ENCODE measurements at regions not wholly inside any gene's neighbourhood (a gene's known extent, or its start where the extent isn't known, plus 50 kb on each side); places are given as distances from the start of the nearest gene placed in this dataset.

DNA sequence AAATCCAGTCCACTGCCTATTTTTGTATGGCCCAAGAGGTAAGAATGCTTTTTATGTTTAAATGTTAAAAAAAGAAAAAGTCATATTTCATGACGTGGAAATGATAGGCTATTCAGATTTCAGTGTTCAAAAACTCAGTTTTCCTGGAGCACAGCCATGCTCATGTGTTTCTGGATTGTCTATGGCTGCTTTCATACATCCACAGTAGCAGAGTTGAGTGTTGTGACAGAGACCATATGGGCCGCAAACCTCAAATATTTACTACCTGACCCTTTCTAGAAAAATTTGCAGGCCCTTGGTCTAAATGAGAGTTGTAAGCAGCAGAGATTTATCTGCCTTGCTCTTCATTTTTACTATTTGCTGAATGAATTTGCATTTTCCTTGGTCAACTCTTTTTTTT, 264.1 kb downstream of the CBLN1 start:
- Histone ChIP-seq H3K9me3 (ENCODE audit: control insufficient read depth in 4 of 4, low read length in 3 of 4) (no peaks in the 10 kb centered on the region), H3K4me3 (ENCODE audit: low read depth in 1 of 3, low read length in 3 of 3) (no peak overlapping the region), H3K9ac (ENCODE audit: low read depth in 1 of 2, low read length in 2 of 2) (no peak overlapping the region), H3K27ac (ENCODE audit: low read depth in 1 of 2, low read length in 2 of 2) (no peak overlapping the region), H3K36me3 (ENCODE audit: control insufficient read depth in 4 of 4, insufficient read depth in 3 of 4, low read depth in 1 of 4, low read length in 3 of 4) (no peaks in the 10 kb centered on the region), H3K4me1 (ENCODE audit: control insufficient read depth in 4 of 4, insufficient read depth in 4 of 4, low read length in 3 of 4) (no peaks in the 10 kb centered on the region), H3K27me3 (ENCODE audit: control insufficient read depth in 4 of 4, insufficient read depth in 4 of 4, low read length in 3 of 4) (peaks cover 0 to 3% (median 0%) of the 10 kb centered on the region in 4 donors)
- no peak for DNase-seq (ENCODE audit: low spot score)
- 48% methylated on average over 2 of the region's 2 CpGs for WGBS
- TF ChIP-seq FOXA2 (IDR thresholded peaks at IDR 0.05) (no peak), RXRA (IDR thresholded peaks at IDR 0.05) (no peak), TAF1 (conservative IDR thresholded peaks at IDR 0.05) (no peak), JUND (IDR thresholded peaks at IDR 0.05) (no peak), EGR1 (IDR thresholded peaks at IDR 0.05; ENCODE audit: low read depth in 2 of 2) (no peak), SP1 (IDR thresholded peaks at IDR 0.05) (no peak), GABPA (IDR thresholded peaks at IDR 0.05 in 1 of 2, conservative IDR thresholded peaks at IDR 0.05 in 1 of 2) (no peak)
- TF ChIP-seq, protein P1, sequence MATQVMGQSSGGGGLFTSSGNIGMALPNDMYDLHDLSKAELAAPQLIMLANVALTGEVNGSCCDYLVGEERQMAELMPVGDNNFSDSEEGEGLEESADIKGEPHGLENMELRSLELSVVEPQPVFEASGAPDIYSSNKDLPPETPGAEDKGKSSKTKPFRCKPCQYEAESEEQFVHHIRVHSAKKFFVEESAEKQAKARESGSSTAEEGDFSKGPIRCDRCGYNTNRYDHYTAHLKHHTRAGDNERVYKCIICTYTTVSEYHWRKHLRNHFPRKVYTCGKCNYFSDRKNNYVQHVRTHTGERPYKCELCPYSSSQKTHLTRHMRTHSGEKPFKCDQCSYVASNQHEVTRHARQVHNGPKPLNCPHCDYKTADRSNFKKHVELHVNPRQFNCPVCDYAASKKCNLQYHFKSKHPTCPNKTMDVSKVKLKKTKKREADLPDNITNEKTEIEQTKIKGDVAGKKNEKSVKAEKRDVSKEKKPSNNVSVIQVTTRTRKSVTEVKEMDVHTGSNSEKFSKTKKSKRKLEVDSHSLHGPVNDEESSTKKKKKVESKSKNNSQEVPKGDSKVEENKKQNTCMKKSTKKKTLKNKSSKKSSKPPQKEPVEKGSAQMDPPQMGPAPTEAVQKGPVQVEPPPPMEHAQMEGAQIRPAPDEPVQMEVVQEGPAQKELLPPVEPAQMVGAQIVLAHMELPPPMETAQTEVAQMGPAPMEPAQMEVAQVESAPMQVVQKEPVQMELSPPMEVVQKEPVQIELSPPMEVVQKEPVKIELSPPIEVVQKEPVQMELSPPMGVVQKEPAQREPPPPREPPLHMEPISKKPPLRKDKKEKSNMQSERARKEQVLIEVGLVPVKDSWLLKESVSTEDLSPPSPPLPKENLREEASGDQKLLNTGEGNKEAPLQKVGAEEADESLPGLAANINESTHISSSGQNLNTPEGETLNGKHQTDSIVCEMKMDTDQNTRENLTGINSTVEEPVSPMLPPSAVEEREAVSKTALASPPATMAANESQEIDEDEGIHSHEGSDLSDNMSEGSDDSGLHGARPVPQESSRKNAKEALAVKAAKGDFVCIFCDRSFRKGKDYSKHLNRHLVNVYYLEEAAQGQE (IDR thresholded peaks at IDR 0.05) = no peak

DNA sequence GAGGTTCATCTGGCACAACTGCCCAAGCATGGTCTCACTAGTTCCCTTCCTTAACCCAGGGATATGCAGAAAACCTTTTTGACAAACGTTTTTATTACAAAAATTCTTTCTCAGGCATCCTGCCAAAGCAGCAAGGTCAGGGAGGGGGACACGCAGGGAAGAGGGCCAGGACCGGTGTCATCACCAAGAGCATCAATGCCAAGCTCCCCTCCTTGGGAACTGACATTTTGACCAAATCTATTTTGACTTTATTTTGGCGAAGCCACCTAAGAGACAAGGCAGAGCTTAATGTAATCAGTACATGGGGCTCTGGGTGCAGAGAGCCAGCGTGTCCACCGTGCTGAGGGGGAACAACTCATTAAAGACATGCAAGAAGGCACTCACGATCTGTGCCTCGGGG, 265.2 kb downstream of the CBLN1 start:
- Histone ChIP-seq H3K9ac (ENCODE audit: low read depth in 1 of 2, low read length in 2 of 2) (no peak overlapping the region), H3K4me3 (ENCODE audit: low read depth in 1 of 3, low read length in 3 of 3) (no peak overlapping the region), H3K4me1 (ENCODE audit: control insufficient read depth in 4 of 4, insufficient read depth in 4 of 4, low read length in 3 of 4) (no peaks in the 10 kb centered on the region), H3K27me3 (ENCODE audit: control insufficient read depth in 4 of 4, insufficient read depth in 4 of 4, low read length in 3 of 4) (peaks cover 0 to 3% (median 0%) of the 10 kb centered on the region in 4 donors), H3K9me3 (ENCODE audit: control insufficient read depth in 4 of 4, low read length in 3 of 4) (no peaks in the 10 kb centered on the region), H3K36me3 (ENCODE audit: control insufficient read depth in 4 of 4, insufficient read depth in 3 of 4, low read depth in 1 of 4, low read length in 3 of 4) (no peaks in the 10 kb centered on the region), H3K27ac (ENCODE audit: low read depth in 1 of 2, low read length in 2 of 2) (no peak overlapping the region)
- TF ChIP-seq TAF1 (conservative IDR thresholded peaks at IDR 0.05) (no peak), NR2F2 (IDR thresholded peaks at IDR 0.05) (no peak), FOXA1 (IDR thresholded peaks at IDR 0.05) (no peak), GABPA (IDR thresholded peaks at IDR 0.05 in 1 of 2, conservative IDR thresholded peaks at IDR 0.05 in 1 of 2) (no peak), JUND (IDR thresholded peaks at IDR 0.05) (no peak), EGR1 (IDR thresholded peaks at IDR 0.05; ENCODE audit: low read depth in 2 of 2) (no peak), RAD21 (IDR thresholded peaks at IDR 0.05) (no peak), FOXA2 (IDR thresholded peaks at IDR 0.05) (no peak), HNF4G (IDR thresholded peaks at IDR 0.05) (no peak), HNF4A (conservative IDR thresholded peaks at IDR 0.05) (no peak)
- TF ChIP-seq, protein P2, sequence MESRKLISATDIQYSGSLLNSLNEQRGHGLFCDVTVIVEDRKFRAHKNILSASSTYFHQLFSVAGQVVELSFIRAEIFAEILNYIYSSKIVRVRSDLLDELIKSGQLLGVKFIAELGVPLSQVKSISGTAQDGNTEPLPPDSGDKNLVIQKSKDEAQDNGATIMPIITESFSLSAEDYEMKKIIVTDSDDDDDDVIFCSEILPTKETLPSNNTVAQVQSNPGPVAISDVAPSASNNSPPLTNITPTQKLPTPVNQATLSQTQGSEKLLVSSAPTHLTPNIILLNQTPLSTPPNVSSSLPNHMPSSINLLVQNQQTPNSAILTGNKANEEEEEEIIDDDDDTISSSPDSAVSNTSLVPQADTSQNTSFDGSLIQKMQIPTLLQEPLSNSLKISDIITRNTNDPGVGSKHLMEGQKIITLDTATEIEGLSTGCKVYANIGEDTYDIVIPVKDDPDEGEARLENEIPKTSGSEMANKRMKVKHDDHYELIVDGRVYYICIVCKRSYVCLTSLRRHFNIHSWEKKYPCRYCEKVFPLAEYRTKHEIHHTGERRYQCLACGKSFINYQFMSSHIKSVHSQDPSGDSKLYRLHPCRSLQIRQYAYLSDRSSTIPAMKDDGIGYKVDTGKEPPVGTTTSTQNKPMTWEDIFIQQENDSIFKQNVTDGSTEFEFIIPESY (IDR thresholded peaks at IDR 0.05) = no peak
- TF ChIP-seq, protein P3, sequence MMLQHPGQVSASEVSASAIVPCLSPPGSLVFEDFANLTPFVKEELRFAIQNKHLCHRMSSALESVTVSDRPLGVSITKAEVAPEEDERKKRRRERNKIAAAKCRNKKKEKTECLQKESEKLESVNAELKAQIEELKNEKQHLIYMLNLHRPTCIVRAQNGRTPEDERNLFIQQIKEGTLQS (IDR thresholded peaks at IDR 0.05) = no peak
- 69% methylated on average over 8 of the region's 8 CpGs for WGBS
- no peak for DNase-seq (ENCODE audit: low spot score)
